ENCODE measurements at regions not wholly inside any gene's neighbourhood (a gene's known extent, or its start where the extent isn't known, plus 50 kb on each side); places are given as distances from the start of the nearest gene placed in this dataset.
"Not testable (repeated sequence)": the region's sequence is repeated elsewhere in the genome, so short reads cannot be mapped to it uniquely, and the experiment has no call there.

DNA sequence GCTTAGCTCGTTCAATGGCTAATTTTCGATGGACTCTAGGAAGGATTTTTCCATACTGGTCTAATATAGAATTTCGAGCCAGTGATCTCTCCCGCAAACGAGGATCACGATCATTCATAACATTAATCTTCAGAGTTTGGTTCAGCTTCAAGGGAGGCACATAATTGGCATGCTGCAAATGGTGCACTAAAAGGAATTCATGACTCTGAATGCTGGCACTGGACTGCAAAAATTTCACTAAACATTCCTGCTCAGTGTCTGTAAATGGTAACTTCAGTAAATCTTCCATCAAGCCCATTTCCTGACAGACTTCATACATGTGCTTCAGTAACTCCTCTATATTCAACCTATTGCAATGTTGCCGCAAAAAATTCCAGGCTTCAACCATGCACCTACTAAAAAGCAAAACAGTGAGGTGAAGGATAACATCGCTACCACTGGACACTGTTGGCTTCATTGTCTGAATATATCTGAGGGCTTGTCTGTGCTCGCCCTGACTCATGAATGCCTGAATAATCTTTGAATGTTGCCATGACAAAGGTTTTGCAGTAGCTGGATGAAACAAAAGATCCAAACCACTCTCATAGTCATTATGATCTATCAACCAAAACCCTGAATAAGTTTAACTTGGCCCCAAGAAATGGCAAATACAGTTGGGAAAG is 88.7 kb downstream of the TBR1 start:
- H3K27ac ChIP-seq (ENCODE audit: low read length); H4K20me1 ChIP-seq (ENCODE audit: low read length); H3K79me2 ChIP-seq (ENCODE audit: low read length); POLR2A ChIA-PET (ENCODE audit: unreplicated experiment); BruUV-seq (replicated peaks); H3K36me3 ChIP-seq (ENCODE audit: low read depth, low read length); H3K4me1 ChIP-seq (ENCODE audit: insufficient read depth, low read length); H3K9ac ChIP-seq (ENCODE audit: low read length); H3K4me2 ChIP-seq (ENCODE audit: low read length); H3K27me3 ChIP-seq (ENCODE audit: low read length); intact Hi-C loops (cut with micrococcal nuclease); DNase-seq; H3K4me3 ChIP-seq (ENCODE audit: low read length); H3K9me3 ChIP-seq (ENCODE audit: low read length); ATAC-seq; H3K9me2 ChIP-seq (replicated peaks; ENCODE audit: low read length); CTCF ChIA-PET; H2AFZ ChIP-seq (ENCODE audit: low read length); H3F3A ChIP-seq (ENCODE audit: low read length, unreplicated experiment): not testable (repeated sequence)

DNA sequence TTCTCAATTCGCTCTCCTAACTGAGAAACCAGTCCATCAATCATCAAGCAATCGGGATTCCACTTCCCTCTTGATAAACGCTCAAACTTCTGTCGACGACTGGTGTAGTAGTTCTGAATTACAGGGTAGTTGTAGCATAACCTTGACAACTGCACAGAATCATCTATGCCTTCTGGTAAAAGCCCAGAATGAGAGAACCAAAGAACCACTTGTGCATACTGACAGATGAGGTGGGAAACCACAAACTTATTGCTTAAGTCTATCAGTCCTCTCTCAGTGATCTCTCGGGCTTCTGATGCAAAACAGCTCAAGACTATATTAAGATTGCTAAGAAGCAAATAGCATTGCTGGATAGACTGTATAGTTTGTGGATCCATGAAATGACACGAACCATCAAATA is 89.4 kb downstream of the TBR1 start:
- POLR2A ChIA-PET (ENCODE audit: unreplicated experiment); H3K4me1 ChIP-seq (ENCODE audit: insufficient read depth, low read length); intact Hi-C loops (cut with micrococcal nuclease); H4K20me1 ChIP-seq (ENCODE audit: low read length); H3K9ac ChIP-seq (ENCODE audit: low read length); H3K9me3 ChIP-seq (ENCODE audit: low read length); H3K27me3 ChIP-seq (ENCODE audit: low read length); H3K4me2 ChIP-seq (ENCODE audit: low read length); H2AFZ ChIP-seq (ENCODE audit: low read length); ATAC-seq; H3K9me2 ChIP-seq (replicated peaks; ENCODE audit: low read length); H3K27ac ChIP-seq (ENCODE audit: low read length); H3K4me3 ChIP-seq (ENCODE audit: low read length); H3K79me2 ChIP-seq (ENCODE audit: low read length); CTCF ChIA-PET; H3F3A ChIP-seq (ENCODE audit: low read length, unreplicated experiment); DNase-seq; BruUV-seq (replicated peaks); H3K36me3 ChIP-seq (ENCODE audit: low read depth, low read length): not testable (repeated sequence)

DNA sequence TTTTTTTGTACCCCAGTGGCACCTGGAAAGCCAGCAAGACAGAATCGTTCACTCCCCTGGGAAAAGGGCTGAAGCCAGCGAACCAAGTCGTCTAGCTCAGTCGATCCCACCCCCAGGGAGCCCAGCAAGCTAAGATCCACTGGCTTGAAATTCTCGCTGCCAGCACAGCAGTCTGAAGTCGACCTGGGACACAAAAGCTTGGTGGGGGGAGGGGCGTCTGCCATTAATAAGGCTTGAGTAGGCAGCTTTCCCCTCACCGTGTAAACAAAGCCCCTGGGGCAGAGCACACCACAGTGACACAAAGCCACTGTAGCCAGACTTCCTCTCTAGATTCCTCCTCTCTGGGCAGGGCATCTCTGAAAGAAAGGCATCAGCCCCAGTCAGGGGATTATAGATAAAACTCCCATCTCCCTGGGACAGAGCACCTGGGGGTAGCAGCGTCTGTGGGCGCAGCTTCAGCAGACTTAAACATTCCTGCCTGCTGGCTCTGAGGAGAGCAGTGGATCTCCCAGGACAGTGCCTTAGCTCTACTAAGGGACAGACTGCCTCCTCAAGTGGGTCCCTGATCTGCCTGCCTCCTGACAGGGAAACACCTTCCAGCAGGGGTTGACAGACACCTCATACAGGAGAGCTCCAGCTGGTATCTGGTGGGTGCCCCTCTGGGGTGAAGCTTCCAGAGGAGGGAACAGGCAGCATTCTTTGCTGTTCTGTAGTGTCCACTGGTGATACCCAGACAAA is 97.4 kb downstream of the TBR1 start:
- H3F3A ChIP-seq (ENCODE audit: low read length, unreplicated experiment); POLR2A ChIA-PET (ENCODE audit: unreplicated experiment); H3K4me3 ChIP-seq (ENCODE audit: low read length); CTCF ChIA-PET; intact Hi-C loops (cut with micrococcal nuclease); H3K27me3 ChIP-seq (ENCODE audit: low read length); H2AFZ ChIP-seq (ENCODE audit: low read length); H3K79me2 ChIP-seq (ENCODE audit: low read length); H4K20me1 ChIP-seq (ENCODE audit: low read length); BruUV-seq (replicated peaks); DNase-seq; H3K9ac ChIP-seq (ENCODE audit: low read length); H3K4me2 ChIP-seq (ENCODE audit: low read length); ATAC-seq; H3K36me3 ChIP-seq (ENCODE audit: low read depth, low read length); H3K27ac ChIP-seq (ENCODE audit: low read length); H3K9me2 ChIP-seq (replicated peaks; ENCODE audit: low read length); H3K9me3 ChIP-seq (ENCODE audit: low read length); H3K4me1 ChIP-seq (ENCODE audit: insufficient read depth, low read length): not testable (repeated sequence)

DNA sequence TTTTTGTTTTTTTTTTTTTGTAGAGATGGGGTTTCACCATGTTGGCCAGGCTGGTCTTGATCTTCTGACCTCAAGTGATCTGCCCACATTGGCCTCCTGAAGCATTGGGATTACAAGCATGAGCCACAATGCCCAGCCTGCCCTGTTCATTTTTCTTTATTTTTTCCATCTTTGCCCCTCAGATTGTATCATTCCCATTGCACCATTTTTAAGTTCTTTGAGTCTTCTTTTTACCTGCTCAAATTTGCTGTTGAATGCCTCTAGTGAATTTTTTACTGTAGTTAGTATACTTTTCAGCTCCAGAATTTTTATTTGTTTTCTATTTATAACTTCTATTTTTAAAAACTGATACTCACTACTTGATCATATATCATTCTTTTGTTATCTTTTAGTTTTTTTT is 101.4 kb upstream of the SLC4A10 start:
- H3K9me2 ChIP-seq (replicated peaks; ENCODE audit: low read length) = no peaks in the 10 kb centered on the region

More for the DNA sequence above, 101.4 kb upstream of the SLC4A10 start:
- H4K20me1 ChIP-seq (ENCODE audit: low read length) = no peaks in the 10 kb centered on the region
- intact Hi-C loops (cut with micrococcal nuclease) = no loop called here
- no peaks in the 10 kb centered on the region for H3F3A ChIP-seq (ENCODE audit: low read length, unreplicated experiment)
- BruUV-seq (replicated peaks) = no TSS peak
- no peaks in the 10 kb centered on the region for H3K36me3 ChIP-seq (ENCODE audit: low read depth, low read length)
- no peak overlapping the region for H3K27ac ChIP-seq (ENCODE audit: low read length)
- no peaks in the 10 kb centered on the region for H3K9me3 ChIP-seq (ENCODE audit: low read length)
- no peak overlapping the region for H3K4me3 ChIP-seq (ENCODE audit: low read length)
- H3K4me1 ChIP-seq (ENCODE audit: insufficient read depth, low read length) = no peaks in the 10 kb centered on the region
- no peaks in the 10 kb centered on the region for H3K79me2 ChIP-seq (ENCODE audit: low read length)
- H3K4me2 ChIP-seq (ENCODE audit: low read length) = no peak overlapping the region
- TF ChIP-seq EZH2 (IDR thresholded peaks at IDR 0.05; ENCODE audit: low read length, unreplicated experiment) (no peak), EZH2phosphoT487 (IDR thresholded peaks at IDR 0.05; ENCODE audit: borderline replicate concordance, low read length) (no peak)
- TF ChIP-seq, protein P1, sequence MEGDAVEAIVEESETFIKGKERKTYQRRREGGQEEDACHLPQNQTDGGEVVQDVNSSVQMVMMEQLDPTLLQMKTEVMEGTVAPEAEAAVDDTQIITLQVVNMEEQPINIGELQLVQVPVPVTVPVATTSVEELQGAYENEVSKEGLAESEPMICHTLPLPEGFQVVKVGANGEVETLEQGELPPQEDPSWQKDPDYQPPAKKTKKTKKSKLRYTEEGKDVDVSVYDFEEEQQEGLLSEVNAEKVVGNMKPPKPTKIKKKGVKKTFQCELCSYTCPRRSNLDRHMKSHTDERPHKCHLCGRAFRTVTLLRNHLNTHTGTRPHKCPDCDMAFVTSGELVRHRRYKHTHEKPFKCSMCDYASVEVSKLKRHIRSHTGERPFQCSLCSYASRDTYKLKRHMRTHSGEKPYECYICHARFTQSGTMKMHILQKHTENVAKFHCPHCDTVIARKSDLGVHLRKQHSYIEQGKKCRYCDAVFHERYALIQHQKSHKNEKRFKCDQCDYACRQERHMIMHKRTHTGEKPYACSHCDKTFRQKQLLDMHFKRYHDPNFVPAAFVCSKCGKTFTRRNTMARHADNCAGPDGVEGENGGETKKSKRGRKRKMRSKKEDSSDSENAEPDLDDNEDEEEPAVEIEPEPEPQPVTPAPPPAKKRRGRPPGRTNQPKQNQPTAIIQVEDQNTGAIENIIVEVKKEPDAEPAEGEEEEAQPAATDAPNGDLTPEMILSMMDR (conservative IDR thresholded peaks at IDR 0.05; ENCODE audit: low read depth, low read length) = no peak
- no peak overlapping the region for H2AFZ ChIP-seq (ENCODE audit: low read length)
- no peak for ATAC-seq
- no peaks in the 10 kb centered on the region for H3K27me3 ChIP-seq (ENCODE audit: low read length)
- H3K9ac ChIP-seq (ENCODE audit: low read length) = no peak overlapping the region
- ChIA-PET CTCF (no interaction called here), POLR2A (ENCODE audit: unreplicated experiment) (no interaction called here)
- DNase-seq = no peak
